GM23338 (cell line): ENCODE measurements at regions not wholly inside any gene's neighbourhood (a gene's known extent, or its start where the extent isn't known, plus 50 kb on each side); places are given as distances from the start of the nearest gene placed in this dataset.

Source experiments
- ATAC-seq: fragments of 200-7000 bp; cut with Tn5 transposase; 3 replicates; pipeline ENCODE4 v1.9.1; 2020
- DNase-seq: peaks from one replicate; pipeline ENCODE4 v3.0.0-alpha.2; 2015; ENCODE audit warnings: low spot score
- H2AFZ ChIP-seq: fragments of 200-600 bp; sonication (generic); 2 replicates; pipeline ENCODE4 v1.8.0; 2016; ENCODE audit warnings: antibody characterized with exemption, mild to moderate bottlenecking, moderate library complexity
- H3F3A ChIP-seq: fragments of 200-600 bp; sonication (generic); replicated peaks from 2 replicates; pipeline ENCODE4 v1.8.0; 2017; ENCODE audit warnings: antibody characterized with exemption, mixed run types, low read depth
- H3K27ac ChIP-seq: fragments of 200-600 bp; sonication (generic); 2 replicates; pipeline ENCODE4 v1.6.1; 2016; ENCODE audit warnings: low read depth
- H3K27me3 ChIP-seq: fragments of 200-600 bp; sonication (generic); 2 replicates; pipeline ENCODE4 v1.8.0; 2016; ENCODE audit warnings: mild to moderate bottlenecking, mixed run types, moderate library complexity; ENCODE audit not compliant: insufficient read depth
- H3K36me3 ChIP-seq: fragments of 200-600 bp; sonication (generic); 2 replicates; pipeline ENCODE4 v1.8.0; 2016; ENCODE audit warnings: mild to moderate bottlenecking; ENCODE audit not compliant: insufficient read depth
- H3K4me1 ChIP-seq: fragments of 200-600 bp; sonication (generic); 2 replicates; pipeline ENCODE4 v1.8.0; 2016; ENCODE audit warnings: mild to moderate bottlenecking, moderate library complexity; ENCODE audit not compliant: insufficient read depth
- H3K4me2 ChIP-seq: fragments of 200-600 bp; sonication (generic); 2 replicates; pipeline ENCODE4 v1.7.1; 2017; ENCODE audit warnings: mixed run types
- H3K4me3 ChIP-seq: fragments of 200-600 bp; sonication (generic); 2 replicates; pipeline ENCODE4 v1.6.1; 2016; ENCODE audit warnings: mixed run types
- H3K79me2 ChIP-seq: fragments of 200-600 bp; sonication (generic); replicated peaks from 2 replicates; pipeline ENCODE4 v1.8.0; 2017; ENCODE audit warnings: mild to moderate bottlenecking; ENCODE audit not compliant: insufficient read depth
- H3K9me2 ChIP-seq: fragments of 200-600 bp; sonication (generic); 2 replicates; pipeline ENCODE4 v1.8.0; 2017; ENCODE audit not compliant: insufficient read depth
- H4K20me1 ChIP-seq: fragments of 200-600 bp; sonication (generic); replicated peaks from 2 replicates; pipeline ENCODE4 v1.8.0; 2017; ENCODE audit warnings: mild to moderate bottlenecking; ENCODE audit not compliant: insufficient read depth
- H3K27ac Mint-ChIP-seq: 2 replicates; pipeline ENCODE4 v1.8.0; 2020; ENCODE audit warnings: inconsistent platforms, mild to moderate bottlenecking, moderate library complexity, mixed read lengths
- H3K27me3 Mint-ChIP-seq: 3 replicates; pipeline ENCODE4 v1.8.0; 2022; ENCODE audit warnings: low read depth, mild to moderate bottlenecking, moderate library complexity, mixed read lengths, inconsistent platforms; ENCODE audit not compliant: insufficient read depth, poor library complexity
- H3K36me3 Mint-ChIP-seq: 3 replicates; pipeline ENCODE4 v1.8.0; 2021; ENCODE audit warnings: low read depth, mild to moderate bottlenecking, inconsistent platforms, moderate library complexity, mixed read lengths
- H3K4me1 Mint-ChIP-seq: 3 replicates; pipeline ENCODE4 v1.8.0; 2020; ENCODE audit warnings: mild to moderate bottlenecking, inconsistent platforms, mixed read lengths
- H3K4me3 Mint-ChIP-seq: 3 replicates; pipeline ENCODE4 v1.8.0; 2021; ENCODE audit warnings: moderate library complexity, mild to moderate bottlenecking, inconsistent platforms, mixed read lengths
- H3K9me3 Mint-ChIP-seq: 3 replicates; pipeline ENCODE4 v1.8.0; 2020; ENCODE audit warnings: moderate library complexity, mild to moderate bottlenecking, inconsistent platforms, mixed read lengths
- CREB1 ChIP-seq: fragments of 250-450 bp; sonication (Bioruptor Pico); IDR thresholded peaks from 2 replicates; pipeline ENCODE4 v1.5.0; 2020; ENCODE audit warnings: low read depth, mild to moderate bottlenecking, moderate library complexity
- EZH2 ChIP-seq: fragments of 200-600 bp; sonication (generic); IDR thresholded peaks from one replicate; pipeline ENCODE4 v1.8.0; 2017; ENCODE audit warnings: antibody characterized with exemption, mild to moderate bottlenecking, low read depth; ENCODE audit not compliant: unreplicated experiment
- EZH2phosphoT487 ChIP-seq: fragments of 200-600 bp; sonication (generic); IDR thresholded peaks from one replicate; pipeline ENCODE4 v1.8.1; 2018; ENCODE audit warnings: antibody characterized with exemption; ENCODE audit not compliant: unreplicated experiment
- JUNB ChIP-seq: IDR thresholded peaks from one replicate; pipeline ENCODE4 v1.6.1; 2016; ENCODE audit warnings: antibody characterized with exemption; ENCODE audit not compliant: unreplicated experiment
- NANOG ChIP-seq: IDR thresholded peaks from 2 replicates; pipeline ENCODE4 v1.6.1; 2016; ENCODE audit warnings: antibody characterized with exemption, borderline replicate concordance
- POLR2AphosphoS5 ChIP-seq: IDR thresholded peaks from 2 replicates; pipeline ENCODE4 v1.6.1; 2016; ENCODE audit warnings: antibody characterized with exemption, low read depth
- REST ChIP-seq: IDR thresholded peaks from one replicate; pipeline ENCODE4 v1.6.1; 2018; ENCODE audit warnings: antibody characterized with exemption; ENCODE audit not compliant: unreplicated experiment
- STAT1 ChIP-seq: IDR thresholded peaks from one replicate; pipeline ENCODE4 v1.6.1; 2016; ENCODE audit warnings: antibody characterized with exemption; ENCODE audit not compliant: unreplicated experiment
- ZNF114 ChIP-seq: fragments of 250-450 bp; sonication (Bioruptor Pico); IDR thresholded peaks from 2 replicates; pipeline ENCODE4 v1.5.0; 2020; ENCODE audit warnings: mild to moderate bottlenecking, moderate library complexity
- ZNF331 ChIP-seq: fragments of 250-450 bp; sonication (Bioruptor Pico); IDR thresholded peaks from 2 replicates; pipeline ENCODE4 v1.5.0; 2020; ENCODE audit warnings: low read depth, mild to moderate bottlenecking, moderate library complexity
- ZNF462 ChIP-seq: fragments of 250-450 bp; sonication (Bioruptor Pico); IDR thresholded peaks from 2 replicates; pipeline ENCODE4 v1.5.0; 2020; ENCODE audit warnings: mild to moderate bottlenecking, moderate library complexity
- TF ChIP-seq, protein P1 (sequence below), 2 experiments: fragments of 200-600 bp in 1 of 2; sonication (generic) in 1 of 2; conservative IDR thresholded peaks; 2 replicates each; pipeline versions ENCODE4 v1.5.1 to v1.6.1; 2016 to 2017; ENCODE audit warnings: antibody characterized with exemption in 2 of 2, low read depth in 2 of 2, mild to moderate bottlenecking in 2 of 2, moderate library complexity in 1 of 2
- TF ChIP-seq, protein P2 (sequence below): IDR thresholded peaks from 2 replicates; pipeline ENCODE4 v1.6.1; 2016; ENCODE audit warnings: antibody characterized with exemption

DNA sequence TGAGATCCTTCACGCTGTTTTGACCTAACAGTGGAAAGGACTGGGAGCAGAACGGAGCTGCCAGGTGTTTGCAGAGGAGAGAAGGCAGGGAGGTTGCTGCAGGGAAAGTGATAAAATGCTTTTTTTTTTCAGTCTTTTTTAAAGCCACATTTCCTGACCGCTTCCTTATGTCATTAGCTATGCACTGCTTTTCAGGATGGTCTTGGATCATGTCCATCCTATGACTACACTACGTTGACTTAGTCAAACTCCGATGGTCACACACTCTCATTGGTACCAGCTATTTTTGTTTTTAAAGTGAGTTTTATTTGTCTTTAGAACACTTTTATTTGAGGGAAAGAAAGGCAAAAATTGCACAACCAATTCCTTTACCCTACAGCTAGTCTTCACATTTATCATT, 89.2 kb upstream of the EXOC2 start:
- H3K9me2 ChIP-seq: no peaks in the 10 kb centered on the region
- ATAC-seq (no peak), DNase-seq (no peak)
- H3F3A ChIP-seq: no peaks in the 10 kb centered on the region
- H3K4me2 ChIP-seq: no peak overlapping the region
- no peaks in the 10 kb centered on the region for H3K27me3 Mint-ChIP-seq
- H3K27ac ChIP-seq: no peak overlapping the region
- no peaks in the 10 kb centered on the region for H4K20me1 ChIP-seq
- H3K9me3 Mint-ChIP-seq: no peaks in the 10 kb centered on the region
- no peaks in the 10 kb centered on the region for H3K36me3 ChIP-seq
- no peaks in the 10 kb centered on the region for H3K4me1 ChIP-seq
- no peaks in the 10 kb centered on the region for H3K27me3 ChIP-seq
- H3K4me1 Mint-ChIP-seq: peaks cover 12% of the 10 kb centered on the region
- H3K79me2 ChIP-seq: no peaks in the 10 kb centered on the region
- H2AFZ ChIP-seq: 0 out of 2 replicates have a peak overlapping the region, but pooled peaks have one; percentile 52
- no peaks in the 10 kb centered on the region for H3K36me3 Mint-ChIP-seq
- no peak overlapping the region for H3K4me3 Mint-ChIP-seq
- no peak for TF ChIP-seq EZH2phosphoT487
- no peak for TF ChIP-seq JUNB
- TF ChIP-seq STAT1: no peak
- TF ChIP-seq ZNF462 (CRISPR knock-in tag): no peak
- TF ChIP-seq NANOG: no peak
- no peak for TF ChIP-seq POLR2AphosphoS5
- no peak for TF ChIP-seq CREB1 (CRISPR knock-in tag)
- no peak for TF ChIP-seq ZNF331 (CRISPR knock-in tag)
- TF ChIP-seq, protein P1, sequence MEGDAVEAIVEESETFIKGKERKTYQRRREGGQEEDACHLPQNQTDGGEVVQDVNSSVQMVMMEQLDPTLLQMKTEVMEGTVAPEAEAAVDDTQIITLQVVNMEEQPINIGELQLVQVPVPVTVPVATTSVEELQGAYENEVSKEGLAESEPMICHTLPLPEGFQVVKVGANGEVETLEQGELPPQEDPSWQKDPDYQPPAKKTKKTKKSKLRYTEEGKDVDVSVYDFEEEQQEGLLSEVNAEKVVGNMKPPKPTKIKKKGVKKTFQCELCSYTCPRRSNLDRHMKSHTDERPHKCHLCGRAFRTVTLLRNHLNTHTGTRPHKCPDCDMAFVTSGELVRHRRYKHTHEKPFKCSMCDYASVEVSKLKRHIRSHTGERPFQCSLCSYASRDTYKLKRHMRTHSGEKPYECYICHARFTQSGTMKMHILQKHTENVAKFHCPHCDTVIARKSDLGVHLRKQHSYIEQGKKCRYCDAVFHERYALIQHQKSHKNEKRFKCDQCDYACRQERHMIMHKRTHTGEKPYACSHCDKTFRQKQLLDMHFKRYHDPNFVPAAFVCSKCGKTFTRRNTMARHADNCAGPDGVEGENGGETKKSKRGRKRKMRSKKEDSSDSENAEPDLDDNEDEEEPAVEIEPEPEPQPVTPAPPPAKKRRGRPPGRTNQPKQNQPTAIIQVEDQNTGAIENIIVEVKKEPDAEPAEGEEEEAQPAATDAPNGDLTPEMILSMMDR (conservative IDR thresholded peaks at IDR 0.05; ENCODE audit: low read depth in 2 of 2): no peak
- TF ChIP-seq ZNF114: no peak
- TF ChIP-seq REST: no peak
- TF ChIP-seq, protein P2, sequence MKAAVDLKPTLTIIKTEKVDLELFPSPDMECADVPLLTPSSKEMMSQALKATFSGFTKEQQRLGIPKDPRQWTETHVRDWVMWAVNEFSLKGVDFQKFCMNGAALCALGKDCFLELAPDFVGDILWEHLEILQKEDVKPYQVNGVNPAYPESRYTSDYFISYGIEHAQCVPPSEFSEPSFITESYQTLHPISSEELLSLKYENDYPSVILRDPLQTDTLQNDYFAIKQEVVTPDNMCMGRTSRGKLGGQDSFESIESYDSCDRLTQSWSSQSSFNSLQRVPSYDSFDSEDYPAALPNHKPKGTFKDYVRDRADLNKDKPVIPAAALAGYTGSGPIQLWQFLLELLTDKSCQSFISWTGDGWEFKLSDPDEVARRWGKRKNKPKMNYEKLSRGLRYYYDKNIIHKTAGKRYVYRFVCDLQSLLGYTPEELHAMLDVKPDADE: no peak
- TF ChIP-seq EZH2: no peak
- no peak overlapping the region for H3K4me3 ChIP-seq
- no peak overlapping the region for H3K27ac Mint-ChIP-seq
